NCI-H2029 treated with DMSO at 0.1 percent for 48 hours (cell line): ENCODE measurements at regions not wholly inside any gene's neighbourhood (a gene's known extent, or its start where the extent isn't known, plus 50 kb on each side); places are given as distances from the start of the nearest gene placed in this dataset.

Experiments used
- DNase-seq: peaks from one replicate; lab custom pipeline; 2025; lab: John Stamatoyannopoulos, UW

DNA sequence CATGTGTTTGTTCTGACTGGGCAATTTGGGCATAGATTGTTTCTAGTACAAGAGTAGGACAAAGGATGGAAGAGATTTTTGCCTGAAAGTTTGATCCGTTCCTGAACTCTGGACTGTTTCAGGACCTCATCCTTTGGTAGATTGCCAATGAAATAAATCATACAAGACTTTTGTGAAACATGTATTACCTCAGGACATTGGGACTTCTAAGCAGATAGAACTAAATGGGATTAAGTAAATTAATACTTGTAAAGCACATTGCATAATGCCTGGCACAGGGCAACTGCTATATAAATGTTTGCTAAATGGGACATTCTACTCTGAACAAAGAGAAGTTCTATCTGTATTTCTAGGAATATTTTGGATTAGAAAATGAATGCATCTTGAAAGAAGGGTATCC is 164.8 kb upstream of the RPS6KA3 start:
- no peak for DNase-seq

GRCh38 chrX:20427173-20427770 is 160.6 kb upstream of the RPS6KA3 start:
- no peak for DNase-seq

DNA sequence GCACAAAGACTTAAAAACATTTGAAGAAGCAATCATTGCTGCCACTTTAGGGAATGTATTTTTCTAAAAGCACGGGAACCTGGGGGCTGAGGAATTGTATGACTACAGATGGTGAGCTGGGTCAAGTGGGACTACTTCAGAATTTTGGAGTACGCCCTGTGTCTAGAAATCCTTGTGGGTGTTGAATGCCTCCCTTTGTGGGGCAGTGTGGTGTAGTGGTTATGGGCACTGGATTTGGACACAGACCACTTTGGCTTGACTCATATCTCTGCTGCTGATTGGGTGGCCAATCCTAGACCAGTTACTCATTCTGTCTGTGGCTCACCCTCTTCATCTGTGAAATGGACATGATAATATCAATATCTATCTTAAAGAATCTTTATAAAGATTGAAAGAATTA is 155.0 kb upstream of the RPS6KA3 start:
- DNase-seq, result no peak

DNA sequence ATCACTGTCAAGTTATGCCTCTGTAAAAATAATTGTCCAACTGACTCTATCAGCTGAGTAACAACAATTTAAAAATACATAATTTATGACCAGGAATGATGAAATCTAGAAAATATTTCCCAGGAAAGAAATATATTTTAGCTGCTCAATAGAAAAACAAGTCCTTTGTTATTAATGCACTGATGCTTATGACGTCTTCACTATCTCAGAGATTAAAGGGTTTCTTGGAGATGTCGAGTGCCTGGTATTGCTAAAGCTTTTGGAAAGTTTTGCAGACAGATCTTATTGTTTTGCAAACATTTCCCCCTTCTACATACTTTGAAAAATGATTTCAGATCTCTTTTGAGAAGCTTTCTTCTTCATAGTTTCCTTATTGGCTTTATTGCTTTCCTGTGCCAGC is 154.6 kb upstream of the RPS6KA3 start:
- DNase-seq, result no peak

GRCh38 chrX:20420058-20420457 is 153.3 kb upstream of the RPS6KA3 start:
- no peak for DNase-seq

GRCh38 chrX:20418379-20419150 is 151.9 kb upstream of the RPS6KA3 start:
- no peak for DNase-seq

DNA sequence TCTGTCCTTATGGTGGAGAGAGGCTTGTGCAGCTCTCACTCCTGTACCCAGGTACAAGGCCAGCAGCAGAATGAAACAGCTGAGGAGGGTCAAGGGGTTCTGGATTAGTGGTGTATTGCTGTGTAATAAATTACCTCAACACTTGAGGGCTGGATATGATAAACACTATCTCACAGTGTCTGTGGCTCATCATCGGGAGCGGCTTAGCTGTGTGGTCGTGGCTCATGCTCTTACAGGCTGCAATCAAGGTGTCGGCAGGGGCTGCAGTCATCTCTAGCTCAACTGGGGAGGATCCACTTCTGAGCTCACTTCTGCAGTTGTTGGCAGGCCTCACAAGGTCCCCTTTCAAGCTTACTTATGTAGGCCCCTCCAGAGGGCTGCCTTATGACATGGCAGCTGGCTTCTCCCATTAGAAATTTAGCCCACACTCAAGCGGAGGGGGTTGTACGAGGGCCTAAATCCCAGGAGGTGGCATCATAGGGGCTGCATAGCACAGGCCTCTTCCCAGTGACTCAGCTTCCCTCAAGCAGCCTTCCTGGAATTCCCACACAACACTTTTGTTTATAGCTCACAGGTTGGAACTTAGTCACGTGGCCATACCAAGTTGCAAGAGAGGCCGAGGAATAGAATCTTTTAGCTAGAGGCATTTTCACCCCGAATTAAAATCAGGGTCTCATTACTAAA is 148.2 kb upstream of the RPS6KA3 start:
- DNase-seq, result no peak

GRCh38 chrX:20414066-20414465 is 147.4 kb upstream of the RPS6KA3 start:
- DNase-seq, result no peak

GRCh38 chrX:20412871-20413486 is 146.3 kb upstream of the RPS6KA3 start:
- no peak for DNase-seq

GRCh38 chrX:20410540-20410939 is 143.8 kb upstream of the RPS6KA3 start:
- no peak for DNase-seq

DNA sequence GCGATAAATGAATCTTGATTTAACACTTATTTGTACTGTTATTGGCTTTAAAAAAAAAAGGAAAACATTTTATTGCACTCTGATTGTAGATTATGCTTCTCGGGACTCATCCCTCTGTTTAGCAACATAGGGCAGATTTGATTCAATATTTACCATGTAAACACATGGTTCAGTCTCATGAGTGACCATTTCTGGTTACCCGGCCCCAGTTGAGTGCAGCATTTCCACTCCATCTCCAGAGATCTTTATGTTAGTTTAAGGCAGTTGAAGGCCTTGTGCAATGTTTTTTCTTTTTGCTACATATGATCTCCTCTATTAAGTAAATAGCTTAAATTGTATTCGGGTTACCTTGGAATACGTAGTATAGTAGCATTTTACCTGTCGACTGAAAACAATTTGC is 143.3 kb upstream of the RPS6KA3 start:
- DNase-seq, result no peak

DNA sequence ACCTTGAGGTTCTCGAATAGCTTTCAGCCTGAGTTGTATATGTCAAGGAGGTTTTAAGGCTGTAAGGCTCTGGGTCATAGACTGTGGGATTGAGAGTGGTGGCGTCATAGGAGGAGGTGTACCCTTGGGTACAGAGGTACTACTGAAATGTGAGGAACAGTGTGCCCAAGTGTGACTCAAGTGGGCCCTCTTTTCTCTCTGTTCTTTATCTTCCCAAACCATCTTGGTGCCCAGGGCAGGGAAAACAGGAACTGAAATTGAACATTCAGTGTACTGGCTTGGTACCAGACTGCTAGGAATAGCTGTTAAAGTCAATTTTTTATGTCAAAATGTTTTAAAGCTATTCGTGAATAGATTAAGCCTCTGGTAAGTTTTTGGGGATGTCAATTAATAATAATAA is 136.2 kb upstream of the RPS6KA3 start:
- no peak for DNase-seq

- DNase-seq, result no peak
These were observed 133.2 kb upstream of the RPS6KA3 start for GRCh38 chrX:20399728-20400414.

GRCh38 chrX:20397587-20397986 is 130.9 kb upstream of the RPS6KA3 start:
- no peak for DNase-seq

DNA sequence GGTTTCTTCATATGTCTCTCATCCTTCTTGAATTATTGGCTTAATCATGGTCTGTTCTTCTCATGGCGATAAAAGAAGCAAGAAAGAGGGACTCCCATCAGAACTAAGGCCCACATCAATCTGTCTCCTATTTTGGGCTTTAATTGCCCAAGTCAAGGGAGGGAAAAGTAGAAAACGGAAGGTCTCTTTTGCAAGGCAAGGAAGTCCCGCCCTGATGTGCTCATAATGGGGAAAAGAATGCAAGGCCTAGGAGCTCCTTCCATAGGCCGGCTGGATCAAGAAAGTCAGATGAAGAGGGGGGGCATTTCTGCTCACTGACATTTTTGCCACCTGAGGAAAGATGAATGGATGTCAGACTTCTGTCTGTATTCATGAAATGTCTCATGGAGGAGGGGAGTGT is 127.7 kb upstream of the RPS6KA3 start:
- DNase-seq, result no peak

DNA sequence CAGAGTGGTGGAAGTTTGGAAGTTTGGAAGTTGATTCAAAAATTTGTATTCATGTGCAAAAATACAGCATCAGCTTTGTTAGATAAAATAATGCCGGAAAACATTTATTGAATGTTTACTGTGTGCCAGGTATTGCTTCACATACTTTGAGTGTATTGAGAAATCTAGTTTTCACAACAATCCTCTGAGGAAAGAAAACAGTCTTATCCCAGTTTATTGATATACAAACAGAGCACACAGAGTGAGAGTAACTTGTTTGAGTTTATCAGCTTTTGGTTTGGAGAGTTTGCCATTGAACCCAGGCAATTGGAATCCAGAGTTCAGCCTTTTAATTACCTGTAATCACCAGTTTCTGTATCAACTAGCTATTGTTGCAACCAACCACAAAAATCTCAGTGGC is 127.2 kb upstream of the RPS6KA3 start:
- no peak for DNase-seq

- no peak for DNase-seq
These were observed 121.9 kb upstream of the RPS6KA3 start for GRCh38 chrX:20388594-20388993.

- DNase-seq, result no peak
These were observed 116.8 kb upstream of the RPS6KA3 start for GRCh38 chrX:20383477-20383876.

DNA sequence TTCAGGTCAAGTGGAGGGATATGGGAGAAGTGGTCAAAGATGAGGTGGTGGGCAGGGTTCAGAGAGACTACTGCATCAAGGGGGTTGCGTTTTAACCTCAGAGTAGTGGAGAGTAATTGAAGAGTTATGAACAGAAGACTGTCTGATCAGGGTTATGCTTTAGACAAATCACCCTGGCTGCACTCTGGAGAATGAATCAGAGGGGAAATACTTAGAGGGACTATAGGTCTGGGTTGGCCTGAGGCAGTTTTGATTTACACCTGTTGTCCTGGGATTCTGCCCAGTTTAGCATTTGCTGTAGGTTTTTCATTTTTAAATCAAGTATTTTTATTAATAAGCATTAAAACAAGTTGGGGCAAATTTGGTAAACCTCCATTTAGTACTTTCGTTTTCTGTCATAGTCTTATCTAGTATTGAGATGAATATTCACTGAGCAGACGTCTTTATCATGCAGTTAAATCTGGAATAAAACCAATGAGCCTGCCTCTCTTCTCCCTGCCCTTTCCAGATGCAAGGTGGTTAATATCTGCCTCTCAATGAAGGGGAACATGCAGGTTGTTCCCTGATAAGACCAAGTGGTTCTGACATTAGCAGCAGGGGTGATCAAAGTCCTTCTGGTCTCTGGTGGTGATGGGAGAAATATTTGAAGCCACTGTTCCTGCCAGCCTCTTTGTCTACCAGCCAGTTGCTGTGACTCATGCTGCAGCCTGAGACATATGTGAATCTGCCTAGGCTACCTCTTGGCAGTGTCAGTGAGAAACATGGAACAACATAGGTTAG is 116.0 kb upstream of the RPS6KA3 start:
- no peak for DNase-seq

DNA sequence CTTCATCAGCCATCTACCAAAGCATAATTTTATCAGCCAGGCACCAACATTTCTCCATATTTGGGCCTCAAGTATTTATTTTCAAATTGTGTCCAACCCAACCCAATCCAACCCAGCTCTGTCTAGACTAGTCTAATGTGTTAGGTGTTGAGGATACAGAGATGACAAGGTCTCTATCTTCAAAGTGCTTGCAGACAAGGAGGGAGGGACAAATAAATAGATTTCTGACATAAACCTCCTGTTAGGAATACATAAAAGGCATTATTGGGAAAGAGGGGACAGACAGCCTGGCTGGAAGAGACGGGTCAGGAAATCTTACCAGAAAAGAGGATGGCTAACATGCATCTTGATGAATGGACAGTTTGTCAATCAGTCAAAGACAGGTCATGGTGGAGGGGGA is 115.4 kb upstream of the RPS6KA3 start:
- DNase-seq, result no peak

DNA sequence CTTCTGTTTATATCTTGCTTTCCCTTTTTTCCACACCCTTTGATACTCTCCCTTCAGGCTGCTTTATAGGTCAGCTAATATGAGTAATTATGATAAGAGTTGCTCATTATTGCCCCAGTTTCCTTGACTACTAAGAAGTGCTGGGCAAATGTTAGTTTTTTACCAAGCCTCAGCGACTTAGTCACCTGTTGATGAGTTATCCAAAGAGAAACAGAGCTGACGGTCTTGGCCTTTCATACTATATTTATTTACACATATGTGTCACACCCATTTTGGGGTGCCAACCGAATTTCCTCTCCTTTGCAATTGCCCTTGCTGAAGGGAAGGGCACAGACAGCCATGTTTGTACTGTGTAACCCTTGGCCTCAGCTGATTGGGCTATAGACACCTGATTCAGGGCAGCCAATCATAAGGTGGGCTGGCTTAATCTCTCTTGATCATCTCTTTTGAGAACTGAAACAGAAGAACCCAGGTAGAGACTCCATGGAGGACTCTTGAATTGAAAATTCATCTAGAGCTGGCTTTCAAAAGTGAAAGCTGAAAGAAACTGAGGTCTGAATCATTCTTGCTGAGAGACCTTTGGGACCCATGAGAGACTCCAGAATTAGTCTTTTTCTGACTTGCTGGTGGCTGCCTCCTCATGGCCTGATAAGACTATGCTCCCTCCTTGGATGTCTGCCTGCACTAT is 111.7 kb upstream of the RPS6KA3 start:
- DNase-seq, result peak; percentile 37
